T-helper 1 cell treated with Interleukin-12 subunit alpha and Interleukin-12 subunit beta and Interleukin-4 antibody, amounts not matched to agents 30 μg/mL and 1 μg/mL, for 36 hours (primary cell): ENCODE measurements at regions not wholly inside any gene's neighbourhood (a gene's known extent, or its start where the extent isn't known, plus 50 kb on each side); places are given as distances from the start of the nearest gene placed in this dataset.
"Not testable (repeated sequence)": the region's sequence is repeated elsewhere in the genome, so short reads cannot be mapped to it uniquely, and the experiment has no call there.

ENCODE experiments used
- H3K27ac Mint-ChIP-seq: one replicate; pipeline ENCODE4 v1.8.0; 2021; ENCODE audit warnings: mild to moderate bottlenecking, mixed read lengths
- H3K27me3 Mint-ChIP-seq: one replicate; pipeline ENCODE4 v1.8.0; 2021; ENCODE audit warnings: low read depth, mixed read lengths
- H3K36me3 Mint-ChIP-seq: one replicate; pipeline ENCODE4 v1.8.0; 2021; ENCODE audit warnings: low read depth, mixed read lengths
- H3K4me1 Mint-ChIP-seq: one replicate; pipeline ENCODE4 v1.8.0; 2021; ENCODE audit warnings: low read depth, mixed read lengths
- H3K4me3 Mint-ChIP-seq: one replicate; pipeline ENCODE4 v1.8.0; 2021; ENCODE audit warnings: mild to moderate bottlenecking, moderate library complexity, mixed read lengths
- H3K9me3 Mint-ChIP-seq: one replicate; pipeline ENCODE4 v1.8.0; 2021; ENCODE audit warnings: mixed read lengths

GRCh38 chr17:77623321-77623720, 335.2 kb upstream of the TNRC6C start:
- Mint-ChIP-seq H3K27me3 (peaks cover 19% of the 10 kb centered on the region), H3K9me3 (peaks cover 24% of the 10 kb centered on the region)
- H3K4me3 Mint-ChIP-seq, H3K27ac Mint-ChIP-seq, H3K4me1 Mint-ChIP-seq, H3K36me3 Mint-ChIP-seq: not testable (repeated sequence)

GRCh38 chr17:77628035-77628434, 330.5 kb upstream of the TNRC6C start:
- no peaks in the 10 kb centered on the region for H3K36me3 Mint-ChIP-seq
- no peaks in the 10 kb centered on the region for H3K4me1 Mint-ChIP-seq
- H3K4me3 Mint-ChIP-seq = no peak overlapping the region
- peaks cover 24% of the 10 kb centered on the region for H3K27me3 Mint-ChIP-seq
- H3K27ac Mint-ChIP-seq = no peak overlapping the region
- H3K9me3 Mint-ChIP-seq = peaks cover 18% of the 10 kb centered on the region

DNA sequence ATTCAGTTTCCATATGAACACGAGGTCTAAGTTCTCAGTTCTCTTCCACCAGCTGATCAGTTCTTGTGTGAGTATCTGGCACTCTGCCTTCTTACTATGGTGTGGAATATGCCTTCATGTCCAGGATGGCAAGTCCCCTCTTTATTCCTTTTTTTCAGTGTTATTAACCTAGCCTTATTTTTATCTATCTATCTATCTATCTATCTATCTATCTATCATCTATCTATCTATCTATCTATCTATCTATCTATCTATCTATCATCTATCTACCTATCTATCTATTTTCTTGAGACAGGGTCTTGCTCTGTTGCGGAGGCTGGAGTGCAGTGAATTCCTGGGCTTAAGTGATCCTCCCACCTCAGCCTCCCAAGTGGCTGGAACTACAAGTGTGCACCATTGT, 329.2 kb upstream of the TNRC6C start:
- H3K36me3 Mint-ChIP-seq, H3K4me3 Mint-ChIP-seq, H3K27ac Mint-ChIP-seq, H3K4me1 Mint-ChIP-seq: not testable (repeated sequence)
- H3K9me3 Mint-ChIP-seq = peaks cover 18% of the 10 kb centered on the region
- peaks cover 24% of the 10 kb centered on the region for H3K27me3 Mint-ChIP-seq

- Mint-ChIP-seq H3K27ac (no peak overlapping the region), H3K4me3 (no peak overlapping the region), H3K27me3 (peaks cover 18% of the 10 kb centered on the region), H3K9me3 (peaks cover 14% of the 10 kb centered on the region), H3K36me3 (no peaks in the 10 kb centered on the region), H3K4me1 (peaks cover 13% of the 10 kb centered on the region)
Measured at GRCh38 chr17:77631307-77631706, 327.2 kb upstream of the TNRC6C start.

DNA sequence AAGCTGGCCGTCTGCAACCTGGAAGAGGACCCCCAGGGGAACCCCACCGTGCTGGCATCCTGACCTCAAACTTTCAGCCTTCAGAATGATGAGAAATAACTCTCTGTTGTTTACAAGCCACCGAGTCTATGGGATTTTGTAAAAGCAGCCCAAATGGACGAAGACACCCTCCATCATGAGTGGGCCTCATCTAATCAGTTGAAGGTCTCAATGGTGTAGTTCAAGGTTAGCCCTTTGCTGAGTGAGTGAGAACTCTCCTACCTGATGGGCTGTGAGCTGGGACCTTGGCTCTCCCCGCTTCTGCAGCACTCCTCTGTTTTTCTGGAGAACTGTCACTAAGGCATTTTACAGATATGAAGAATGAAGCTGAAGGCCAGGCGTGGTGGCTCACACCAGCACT, 325.9 kb upstream of the TNRC6C start:
- Mint-ChIP-seq H3K36me3 (no peaks in the 10 kb centered on the region), H3K27ac (no peak overlapping the region), H3K4me1 (peaks cover 13% of the 10 kb centered on the region), H3K9me3 (peaks cover 4% of the 10 kb centered on the region), H3K4me3 (no peak overlapping the region), H3K27me3 (peaks cover 11% of the 10 kb centered on the region)

- Mint-ChIP-seq H3K36me3 (no peaks in the 10 kb centered on the region), H3K27ac (peak overlapping the region; percentile 26), H3K9me3 (no peaks in the 10 kb centered on the region), H3K4me1 (peaks cover 13% of the 10 kb centered on the region), H3K4me3 (no peak overlapping the region), H3K27me3 (no peaks in the 10 kb centered on the region)
Measured at GRCh38 chr17:77634710-77635109, 323.8 kb upstream of the TNRC6C start.

GRCh38 chr17:77635176-77635575, 323.3 kb upstream of the TNRC6C start:
- Mint-ChIP-seq H3K9me3 (no peaks in the 10 kb centered on the region), H3K36me3 (no peaks in the 10 kb centered on the region), H3K27me3 (peaks cover 5% of the 10 kb centered on the region), H3K4me1 (peaks cover 13% of the 10 kb centered on the region), H3K27ac (no peak overlapping the region), H3K4me3 (no peak overlapping the region)

DNA sequence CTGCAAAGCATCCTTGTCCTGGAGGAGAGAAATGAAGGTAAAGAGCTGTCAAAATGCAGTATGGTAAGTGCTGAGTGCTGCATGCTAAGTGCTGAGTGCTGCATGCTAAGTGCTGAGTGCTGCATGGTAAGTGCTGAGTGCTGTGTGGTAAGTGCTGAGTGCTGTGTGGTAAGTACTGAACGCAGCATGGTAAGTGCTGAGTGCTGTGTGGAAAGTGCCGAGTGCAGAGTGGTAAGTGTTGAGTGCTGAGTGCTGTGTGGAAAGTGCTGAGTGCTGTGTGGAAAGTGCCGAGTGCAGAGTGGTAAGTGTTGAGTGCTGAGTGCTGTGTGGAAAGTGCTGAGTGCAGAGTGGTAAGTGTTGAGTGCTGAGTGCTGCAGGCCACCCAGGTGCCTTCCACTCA, 322.7 kb upstream of the TNRC6C start:
- H3K4me3 Mint-ChIP-seq, H3K36me3 Mint-ChIP-seq, H3K9me3 Mint-ChIP-seq, H3K27me3 Mint-ChIP-seq, H3K27ac Mint-ChIP-seq: not testable (repeated sequence)
- peaks cover 13% of the 10 kb centered on the region for H3K4me1 Mint-ChIP-seq

DNA sequence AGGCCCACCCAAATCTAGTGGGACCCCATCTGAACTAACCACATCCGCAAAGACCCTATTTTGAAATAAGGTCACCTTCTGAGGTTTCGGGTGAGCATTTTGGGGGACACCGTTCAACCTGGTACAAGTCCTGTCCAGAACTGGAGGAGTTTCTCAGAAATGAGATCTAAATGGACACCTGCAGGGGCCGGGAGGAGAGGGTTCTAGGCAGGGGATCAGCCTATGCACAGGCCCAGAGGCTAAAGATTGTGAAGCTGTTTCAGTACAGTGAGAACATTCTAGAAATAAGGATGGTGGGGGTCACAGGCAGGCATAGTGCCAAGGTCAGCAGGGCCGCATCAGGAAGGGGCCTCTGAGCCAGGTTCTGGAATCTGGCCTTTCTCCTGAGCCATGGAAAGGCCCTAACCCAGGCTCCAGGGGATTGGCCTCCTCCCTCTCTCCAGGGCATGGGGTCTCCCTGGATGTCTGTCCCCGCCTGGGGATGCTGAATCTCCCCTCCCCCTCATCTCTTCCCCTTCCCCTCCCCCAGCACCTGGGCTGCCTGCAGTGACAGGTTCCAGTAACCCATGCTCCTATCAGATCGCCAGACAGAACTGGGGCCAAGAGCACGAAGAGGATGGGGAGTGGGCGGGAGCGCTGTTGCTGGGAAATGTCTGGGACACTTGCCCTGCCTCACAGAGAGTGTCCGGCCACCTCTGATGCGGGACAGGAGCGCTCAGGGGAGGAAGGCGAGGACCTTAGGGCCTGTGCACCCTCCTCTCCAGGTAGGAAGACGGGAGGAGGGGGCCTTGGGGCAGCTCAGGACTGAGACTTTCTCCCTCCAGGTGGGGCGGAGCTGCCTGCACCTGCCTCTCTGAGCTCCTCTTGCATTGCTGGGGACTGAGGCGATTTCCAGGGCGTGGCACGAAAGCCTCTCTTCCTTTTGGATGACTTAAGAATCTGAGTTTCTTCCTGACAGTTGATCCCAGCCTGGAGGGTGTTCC, 321.4 kb upstream of the TNRC6C start:
- no peak overlapping the region for H3K4me3 Mint-ChIP-seq
- no peak overlapping the region for H3K27ac Mint-ChIP-seq
- H3K9me3 Mint-ChIP-seq = no peaks in the 10 kb centered on the region
- no peaks in the 10 kb centered on the region for H3K36me3 Mint-ChIP-seq
- H3K27me3 Mint-ChIP-seq = peaks cover 13% of the 10 kb centered on the region
- peaks cover 15% of the 10 kb centered on the region for H3K4me1 Mint-ChIP-seq

DNA sequence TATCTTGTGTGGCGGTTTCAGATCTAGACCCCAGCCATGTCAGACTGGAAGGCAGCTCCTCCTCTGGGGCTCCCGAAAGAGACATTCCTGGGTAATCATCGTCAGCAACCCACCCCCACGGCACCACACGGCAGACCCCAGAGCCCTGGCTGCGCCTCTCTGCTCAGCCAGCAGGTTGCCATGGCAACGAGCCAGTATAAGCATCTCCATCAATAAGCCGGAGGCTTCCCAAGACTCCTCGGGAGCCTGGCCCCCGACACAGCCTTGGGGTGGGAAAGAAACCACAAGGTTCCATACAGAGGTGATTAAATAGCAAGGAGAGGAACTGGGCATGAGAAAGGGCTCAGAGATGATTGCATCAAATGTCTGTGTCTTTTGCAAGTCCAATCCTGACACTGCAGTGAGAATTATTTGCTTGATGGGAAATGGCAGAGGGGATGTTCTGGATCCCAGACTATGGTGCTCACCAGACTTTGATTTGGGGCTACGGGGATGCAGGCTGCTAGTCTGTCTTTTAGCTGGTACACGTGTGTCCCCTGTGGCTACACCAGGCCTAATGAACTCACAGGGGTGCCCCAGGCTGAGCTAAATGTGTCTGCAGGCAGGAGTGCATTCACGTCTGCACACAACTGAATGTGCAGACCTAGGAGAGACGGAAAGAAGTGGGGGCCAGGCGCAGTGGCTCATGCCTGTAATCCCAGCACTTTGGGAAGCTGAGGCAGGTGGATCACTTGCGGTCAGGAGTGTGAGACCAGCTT, 320.5 kb upstream of the TNRC6C start:
- Mint-ChIP-seq H3K27ac (no peak overlapping the region), H3K36me3 (no peaks in the 10 kb centered on the region), H3K27me3 (peaks cover 13% of the 10 kb centered on the region), H3K9me3 (no peaks in the 10 kb centered on the region), H3K4me3 (no peak overlapping the region), H3K4me1 (peaks cover 15% of the 10 kb centered on the region)

GRCh38 chr17:77640252-77640651, 318.3 kb upstream of the TNRC6C start:
- Mint-ChIP-seq H3K4me3 (no peak overlapping the region), H3K27me3 (peaks cover 13% of the 10 kb centered on the region), H3K4me1 (peaks cover 6% of the 10 kb centered on the region), H3K9me3 (no peaks in the 10 kb centered on the region), H3K27ac (no peak overlapping the region), H3K36me3 (no peaks in the 10 kb centered on the region)

- Mint-ChIP-seq H3K4me3 (no peak overlapping the region), H3K27me3 (peaks cover 13% of the 10 kb centered on the region), H3K27ac (no peak overlapping the region)
Measured at GRCh38 chr17:77640916-77641605, 317.4 kb upstream of the TNRC6C start.

DNA sequence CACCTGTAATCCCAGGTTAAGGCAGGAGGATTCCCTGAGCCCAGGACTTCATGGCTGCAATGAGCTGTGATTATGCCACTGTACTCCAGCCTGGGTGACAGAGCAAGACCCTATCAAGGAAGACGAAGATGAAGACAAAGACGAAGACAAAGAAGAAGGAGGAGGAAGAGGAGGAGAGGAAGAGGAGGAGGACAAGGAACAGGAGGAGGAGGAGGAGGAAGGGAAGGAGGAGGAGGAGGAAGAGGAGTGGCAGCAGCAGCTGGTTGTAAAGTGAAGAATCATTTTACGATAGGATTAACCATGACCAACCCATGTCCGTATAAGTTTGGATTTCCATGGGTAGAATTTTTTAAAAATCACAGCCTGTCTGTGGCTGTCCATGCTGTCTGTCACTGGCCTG, 316.8 kb upstream of the TNRC6C start:
- no peaks in the 10 kb centered on the region for H3K9me3 Mint-ChIP-seq
- peak overlapping the region; percentile 47 for H3K27ac Mint-ChIP-seq
- no peak overlapping the region for H3K4me3 Mint-ChIP-seq
- H3K27me3 Mint-ChIP-seq = peaks cover 13% of the 10 kb centered on the region
- H3K36me3 Mint-ChIP-seq = no peaks in the 10 kb centered on the region
- H3K4me1 Mint-ChIP-seq = peaks cover 15% of the 10 kb centered on the region

More at GRCh38 chr17:77640916-77641605, 317.4 kb upstream of the TNRC6C start:
- H3K9me3 Mint-ChIP-seq = no peaks in the 10 kb centered on the region
- H3K36me3 Mint-ChIP-seq = no peaks in the 10 kb centered on the region
- peaks cover 12% of the 10 kb centered on the region for H3K4me1 Mint-ChIP-seq

GRCh38 chr17:77644181-77645071, 314.1 kb upstream of the TNRC6C start:
- no peaks in the 10 kb centered on the region for H3K36me3 Mint-ChIP-seq
- H3K4me3 Mint-ChIP-seq = no peak overlapping the region
- H3K4me1 Mint-ChIP-seq = peaks cover 17% of the 10 kb centered on the region
- no peaks in the 10 kb centered on the region for H3K9me3 Mint-ChIP-seq
- no peak overlapping the region for H3K27ac Mint-ChIP-seq
- H3K27me3 Mint-ChIP-seq = peaks cover 13% of the 10 kb centered on the region
